SK-N-MC (cell line): ENCODE measurements at regions not wholly inside any gene's neighbourhood (a gene's known extent, or its start where the extent isn't known, plus 50 kb on each side); places are given as distances from the start of the nearest gene placed in this dataset.

Experiments used
- EZH2 ChIP-seq: fragments of 200-600 bp; sonication (generic); IDR thresholded peaks from one replicate; pipeline ENCODE4 v1.6.1; 2017; ENCODE audit warnings: antibody characterized with exemption
- POLR2AphosphoS5 ChIP-seq: IDR thresholded peaks from 2 replicates; pipeline ENCODE4 v1.6.1; 2012; ENCODE audit warnings: mild to moderate bottlenecking, low read depth, low read length, borderline replicate concordance

DNA sequence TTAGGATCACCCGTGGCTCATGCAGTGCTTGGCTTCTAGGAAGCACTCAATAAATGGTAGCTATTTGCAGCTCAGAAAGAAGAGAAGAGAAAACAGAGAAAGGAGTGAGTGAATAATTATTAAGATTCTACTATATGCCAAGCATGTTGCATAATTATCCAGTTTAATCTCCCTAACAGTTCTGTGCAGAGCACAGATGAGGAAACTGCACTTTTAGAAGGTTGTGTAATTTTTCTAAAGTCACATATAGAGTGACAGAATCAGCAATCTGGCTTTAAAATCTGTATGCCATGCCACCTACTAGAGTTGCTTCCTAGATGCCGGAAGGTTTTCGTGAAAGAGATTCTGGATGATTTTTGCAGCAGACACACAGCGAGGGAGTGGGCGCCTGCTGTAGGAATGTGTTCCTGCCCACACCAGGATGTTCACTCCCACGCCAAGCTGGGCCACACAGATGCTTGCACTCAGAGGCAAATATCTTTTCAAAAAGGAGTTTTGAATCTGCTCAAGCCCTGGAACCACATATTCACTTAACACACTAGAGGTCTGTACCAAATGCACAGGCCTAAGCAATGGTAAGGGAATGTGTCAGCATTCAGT, 50.2 kb upstream of the SMCO2 start:
- no peak for TF ChIP-seq EZH2
- TF ChIP-seq POLR2AphosphoS5 = no peak
